ENCODE measurements at regions not wholly inside any gene's neighbourhood (a gene's known extent, or its start where the extent isn't known, plus 50 kb on each side); places are given as distances from the start of the nearest gene placed in this dataset.

GRCh38 chr2:15782769-15783294 is 157.5 kb upstream of the MYCN start:
- TF ChIP-seq CTCF (IDR thresholded peaks at IDR 0.05; ENCODE audit: low read depth, low read length) (no peak), EZH2phosphoT487 (IDR thresholded peaks at IDR 0.05; ENCODE audit: low read depth) (no peak)

Data from OCI-LY3 (cell line).